ENCODE measurements at regions not wholly inside any gene's neighbourhood (a gene's known extent, or its start where the extent isn't known, plus 50 kb on each side); places are given as distances from the start of the nearest gene placed in this dataset.

DNA sequence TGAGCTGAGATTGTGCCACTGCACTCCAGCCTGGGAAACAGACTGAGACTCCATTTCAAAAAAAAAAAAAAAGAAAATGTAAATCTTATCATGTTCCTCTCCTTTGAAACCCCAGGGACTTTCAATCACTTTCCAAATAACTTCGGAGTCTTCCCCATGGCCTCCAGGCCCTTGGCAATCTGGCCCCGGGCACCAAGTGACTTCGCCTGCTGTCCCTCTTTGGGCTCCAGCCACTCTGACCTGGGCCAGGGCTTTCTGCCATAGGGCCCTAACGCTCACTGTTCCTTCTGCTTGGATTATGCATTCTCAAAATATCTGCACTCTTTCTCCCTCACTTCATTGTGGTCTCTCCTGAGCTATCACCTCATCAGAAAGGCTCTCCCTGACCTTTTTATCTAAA, 260.9 kb downstream of the KLF13 start:
- TF ChIP-seq, protein P1, sequence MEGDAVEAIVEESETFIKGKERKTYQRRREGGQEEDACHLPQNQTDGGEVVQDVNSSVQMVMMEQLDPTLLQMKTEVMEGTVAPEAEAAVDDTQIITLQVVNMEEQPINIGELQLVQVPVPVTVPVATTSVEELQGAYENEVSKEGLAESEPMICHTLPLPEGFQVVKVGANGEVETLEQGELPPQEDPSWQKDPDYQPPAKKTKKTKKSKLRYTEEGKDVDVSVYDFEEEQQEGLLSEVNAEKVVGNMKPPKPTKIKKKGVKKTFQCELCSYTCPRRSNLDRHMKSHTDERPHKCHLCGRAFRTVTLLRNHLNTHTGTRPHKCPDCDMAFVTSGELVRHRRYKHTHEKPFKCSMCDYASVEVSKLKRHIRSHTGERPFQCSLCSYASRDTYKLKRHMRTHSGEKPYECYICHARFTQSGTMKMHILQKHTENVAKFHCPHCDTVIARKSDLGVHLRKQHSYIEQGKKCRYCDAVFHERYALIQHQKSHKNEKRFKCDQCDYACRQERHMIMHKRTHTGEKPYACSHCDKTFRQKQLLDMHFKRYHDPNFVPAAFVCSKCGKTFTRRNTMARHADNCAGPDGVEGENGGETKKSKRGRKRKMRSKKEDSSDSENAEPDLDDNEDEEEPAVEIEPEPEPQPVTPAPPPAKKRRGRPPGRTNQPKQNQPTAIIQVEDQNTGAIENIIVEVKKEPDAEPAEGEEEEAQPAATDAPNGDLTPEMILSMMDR (IDR thresholded peaks at IDR 0.05) = no peak
- no peak for TF ChIP-seq POLR2A (IDR thresholded peaks at IDR 0.05)

Data from thyroid gland (tissue), 4 donors.